Stimulated activated CD8-positive, alpha-beta memory T cell treated with anti-CD3 and anti-CD28 coated beads, Interleukin-4, amount 100 ng/mL, for 1 hour (primary cell): ENCODE measurements at regions not wholly inside any gene's neighbourhood (a gene's known extent, or its start where the extent isn't known, plus 50 kb on each side); places are given as distances from the start of the nearest gene placed in this dataset.

Experiments used
- DNase-seq, 2 donors: peaks; one replicate each; pipeline ENCODE4 v3.0.0-alpha.2; 2020; ENCODE audit warnings: low read depth in 2 of 2, low spot score in 1 of 2

GRCh38 chr6:134533991-134534390 lies 216.1 kb upstream of the SGK1 start:
- no peak for DNase-seq

- DNase-seq, result no peak
Observed at GRCh38 chr6:134532694-134533624, 215.0 kb upstream of the SGK1 start.

DNA sequence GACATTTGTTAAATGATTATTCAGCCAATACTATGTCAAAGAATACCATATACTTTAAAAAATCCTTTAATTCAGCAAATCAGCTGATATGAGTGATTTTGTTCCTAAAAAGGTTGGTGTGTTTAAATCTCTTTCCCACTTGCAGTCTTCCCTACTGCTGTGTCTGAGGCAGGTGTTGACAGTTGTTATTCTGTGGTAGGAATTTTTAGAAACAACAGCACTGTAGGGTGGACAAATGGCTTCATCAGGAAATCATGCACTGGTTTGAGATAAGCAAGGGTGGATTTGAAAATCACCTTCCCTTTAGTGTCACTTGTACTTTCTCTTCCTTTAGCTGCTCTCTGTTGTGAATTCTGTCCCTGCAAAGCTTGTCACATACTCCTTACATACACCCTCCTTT lies 213.7 kb upstream of the SGK1 start:
- DNase-seq, result no peak

DNA sequence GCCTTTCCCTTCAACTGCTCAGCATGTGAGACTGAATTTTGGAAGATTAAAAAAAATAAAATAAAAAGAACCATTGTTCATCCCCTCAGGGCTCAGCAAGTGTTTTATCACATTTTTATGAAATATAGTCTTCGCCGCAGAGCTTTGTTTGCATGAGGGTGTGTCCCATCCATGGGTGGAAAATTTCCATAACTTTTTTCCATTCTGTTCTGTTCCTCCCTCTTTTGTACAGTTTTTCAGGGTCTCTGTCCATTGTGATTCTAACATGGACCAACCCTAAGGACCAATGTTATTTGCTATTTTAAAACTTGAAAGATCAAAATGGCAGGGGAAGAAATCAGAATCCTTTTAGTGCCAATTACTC lies 213.3 kb upstream of the SGK1 start:
- no peak for DNase-seq

- DNase-seq, result no peak
Observed at GRCh38 chr6:134529921-134530320, 212.0 kb upstream of the SGK1 start.

DNA sequence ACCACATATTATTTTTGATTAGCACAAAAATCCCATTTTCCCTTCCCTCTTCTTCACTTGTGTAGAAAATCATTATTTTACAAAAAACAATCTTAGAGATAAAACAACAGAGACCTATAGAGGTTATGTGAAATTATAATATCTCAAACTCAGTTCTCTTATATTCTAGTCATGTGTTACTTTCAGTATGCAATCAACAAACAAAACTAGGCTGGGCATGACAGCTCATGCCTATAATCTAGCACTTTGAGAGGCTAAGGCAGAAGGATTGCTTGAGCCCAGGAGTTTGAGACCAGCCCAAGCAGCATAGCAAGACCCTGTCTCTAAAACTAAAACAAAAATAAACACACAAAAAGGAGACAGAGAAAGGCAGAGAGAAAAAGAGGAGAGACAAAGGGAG lies 211.4 kb upstream of the SGK1 start:
- DNase-seq, result no peak

DNA sequence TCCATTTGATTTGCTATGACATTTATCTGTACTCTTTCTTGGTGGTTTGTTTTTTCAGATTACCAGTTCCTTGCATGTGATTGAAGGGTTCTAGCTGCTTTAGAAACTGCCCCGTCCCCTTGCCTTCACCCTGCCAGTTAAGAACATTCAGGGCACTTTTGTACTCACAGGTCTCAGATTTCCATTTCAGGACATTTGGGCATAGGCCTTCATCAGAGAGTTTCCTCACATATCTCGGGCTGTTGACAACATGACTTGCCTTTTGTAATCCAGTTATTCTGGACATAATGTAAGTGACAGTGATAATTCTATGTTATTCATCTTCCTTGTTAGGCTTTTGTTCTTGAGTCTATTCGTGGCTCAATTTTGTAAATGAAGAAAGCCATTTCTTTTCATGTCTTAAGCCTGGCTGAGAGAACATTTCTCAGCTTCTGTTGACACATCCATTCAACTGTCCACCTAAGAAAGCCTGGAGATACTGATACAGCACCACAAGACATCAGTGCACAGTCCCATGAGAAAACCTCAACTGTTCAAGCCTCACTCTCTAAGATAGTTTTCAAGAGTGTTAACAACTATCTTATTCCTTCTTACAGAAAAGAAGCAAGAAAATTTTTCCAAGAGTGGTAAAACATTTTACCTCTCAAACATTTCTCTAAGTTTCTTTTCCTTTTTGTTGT lies 209.3 kb upstream of the SGK1 start:
- no peak for DNase-seq

DNA sequence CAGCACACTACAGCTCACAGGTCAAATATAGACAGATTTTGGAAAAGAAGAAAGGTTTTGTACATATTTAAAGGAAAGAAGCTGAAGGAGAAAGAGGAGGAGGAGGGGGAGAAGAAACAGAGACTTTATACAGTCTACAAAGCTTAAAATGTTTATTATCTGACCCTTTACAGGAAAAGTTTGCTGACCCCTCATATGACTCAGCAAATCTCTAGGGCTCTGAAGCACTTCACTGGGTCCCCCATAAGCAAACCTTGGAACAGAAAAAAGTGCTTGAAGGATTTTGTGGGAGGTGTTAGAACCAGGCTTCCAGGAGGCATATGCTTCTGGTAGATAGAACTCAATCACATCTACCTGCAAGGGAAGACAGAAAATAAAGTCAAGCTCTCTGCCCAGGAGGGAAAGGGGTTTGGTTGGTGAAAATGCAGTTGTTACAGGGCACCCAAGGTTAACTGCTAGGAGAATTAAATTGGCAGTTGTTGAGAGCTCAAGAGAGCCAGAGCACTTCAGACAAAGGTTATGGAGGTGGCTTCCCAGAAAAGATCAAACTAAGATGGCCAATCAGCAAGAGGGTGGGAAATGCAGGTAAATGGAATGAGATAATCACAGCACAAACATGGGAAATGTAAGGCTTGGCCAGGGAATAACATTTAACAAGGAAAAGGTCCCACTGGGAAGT lies 207.4 kb upstream of the SGK1 start:
- DNase-seq, result no peak

- DNase-seq, result no peak
Observed at GRCh38 chr6:134523903-134524650, 206.2 kb upstream of the SGK1 start.

GRCh38 chr6:134523051-134523450 lies 205.1 kb upstream of the SGK1 start:
- no peak for DNase-seq

- no peak for DNase-seq
Observed at GRCh38 chr6:134521116-134521501, 203.2 kb upstream of the SGK1 start.

DNA sequence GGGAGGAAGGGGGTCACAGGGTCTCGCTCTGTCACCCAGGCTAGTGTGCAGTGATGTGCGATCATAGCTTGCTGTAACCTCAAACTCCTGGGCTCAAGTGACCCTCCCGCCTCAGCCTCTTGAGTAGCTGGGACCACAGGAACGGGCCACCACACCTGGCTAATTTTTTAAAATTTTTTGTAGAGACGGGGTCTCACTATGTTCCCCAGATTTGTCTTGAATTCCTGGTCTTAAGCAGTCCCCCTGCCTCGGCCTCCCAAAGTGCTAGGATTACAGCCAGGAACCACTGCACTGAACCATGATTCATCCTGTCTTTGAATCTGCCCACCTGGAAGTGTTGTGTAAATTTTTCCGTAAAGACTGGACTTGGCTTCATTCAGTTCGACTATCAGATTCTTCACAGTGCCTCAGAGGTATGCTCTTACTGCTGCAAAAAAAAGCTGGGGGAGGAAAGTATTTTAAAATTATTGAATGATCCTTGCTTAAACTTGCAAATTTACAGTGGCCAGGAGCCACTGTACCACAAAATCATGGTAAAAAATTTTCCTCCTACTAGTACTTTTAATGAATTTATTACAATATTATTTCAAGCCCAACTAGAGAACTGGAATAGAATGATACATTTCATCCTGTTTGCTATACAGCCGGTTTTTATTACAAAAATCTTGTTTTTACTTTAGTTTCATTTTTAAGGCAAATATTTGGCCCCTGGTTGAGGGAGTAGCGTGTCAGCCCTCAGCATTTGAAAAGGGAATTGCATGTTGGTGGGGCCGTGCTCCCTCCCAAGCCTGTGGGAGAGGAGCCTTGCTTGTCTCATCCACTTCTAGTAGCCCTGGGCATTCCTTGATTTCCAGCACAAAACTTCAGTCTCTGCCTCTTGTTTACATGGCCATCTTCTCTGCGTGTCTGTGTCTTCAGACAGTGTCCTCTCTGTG lies 202.5 kb upstream of the SGK1 start:
- DNase-seq, result no peak

DNA sequence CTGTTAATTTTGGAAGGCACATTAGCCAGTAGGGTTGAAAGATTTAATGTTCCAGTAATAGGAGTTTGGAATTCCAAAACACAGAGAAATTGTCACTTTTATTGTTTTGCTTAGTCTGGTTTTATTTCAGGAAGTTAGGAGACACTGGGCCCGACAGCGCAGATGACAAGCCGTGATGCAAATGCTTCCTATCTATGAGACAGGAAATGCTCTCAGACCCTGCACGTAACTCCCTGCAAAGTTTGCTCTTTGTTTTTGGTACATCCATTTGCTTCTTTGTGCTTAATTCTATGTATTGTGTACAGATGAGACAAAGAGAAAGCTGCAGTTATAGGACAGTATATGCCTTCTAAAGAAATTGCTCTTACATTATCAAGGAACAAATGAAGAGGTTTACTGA lies 201.6 kb upstream of the SGK1 start:
- peak in 1 of 2 donors; percentile 8 for DNase-seq

DNA sequence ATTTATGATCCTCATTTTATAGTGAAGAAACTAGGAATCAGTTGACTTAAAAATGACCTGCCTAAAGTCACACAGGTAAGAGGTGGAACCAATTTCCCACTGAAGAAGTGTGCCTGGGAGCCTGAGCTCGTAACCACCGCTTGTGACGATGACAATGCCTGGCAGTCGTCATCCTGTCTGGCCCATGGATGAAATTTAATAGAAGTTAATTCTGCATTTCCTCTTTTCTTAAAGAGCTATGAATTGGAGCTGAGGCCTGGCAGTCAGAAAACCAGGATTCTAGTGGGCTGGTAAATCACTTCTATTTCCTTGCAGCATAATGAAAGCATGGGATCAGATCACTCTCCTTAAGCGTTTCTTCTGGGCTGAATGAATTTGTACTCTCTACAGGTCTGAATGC lies 200.0 kb upstream of the SGK1 start:
- DNase-seq, result no peak

DNA sequence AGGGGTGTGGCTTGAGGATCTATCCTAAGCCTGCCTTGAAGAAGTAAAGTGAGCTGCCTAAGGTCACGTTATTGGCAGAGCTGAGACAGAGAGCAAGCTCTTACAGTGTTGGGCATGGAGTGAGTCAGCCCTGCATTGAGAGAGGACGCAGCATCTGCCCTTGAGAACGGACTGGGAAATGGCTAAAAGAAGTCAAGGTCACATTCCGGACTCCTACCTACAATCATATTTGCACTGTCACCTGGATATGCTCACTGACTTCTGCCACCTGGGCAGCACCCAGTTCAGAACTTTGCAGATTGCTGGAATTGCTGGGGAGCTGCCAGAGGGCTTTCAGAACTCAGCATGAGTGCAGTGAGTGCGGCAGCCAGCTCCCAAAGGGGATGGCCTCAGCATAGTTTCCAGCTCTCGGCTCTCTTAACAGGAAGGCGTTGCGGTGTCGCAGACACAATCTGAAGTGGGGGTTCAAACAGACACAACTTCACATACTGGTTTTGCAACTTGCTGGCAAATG lies 199.3 kb upstream of the SGK1 start:
- no peak for DNase-seq

GRCh38 chr6:134516582-134516981 lies 198.7 kb upstream of the SGK1 start:
- no peak for DNase-seq

GRCh38 chr6:134515986-134516385 lies 198.1 kb upstream of the SGK1 start:
- no peak for DNase-seq

GRCh38 chr6:134512981-134513391 lies 195.1 kb upstream of the SGK1 start:
- DNase-seq, result no peak

- no peak for DNase-seq
Observed at GRCh38 chr6:134511984-134512683, 194.2 kb upstream of the SGK1 start.
